WTC11 (cell line): ENCODE measurements at regions not wholly inside any gene's neighbourhood (a gene's known extent, or its start where the extent isn't known, plus 50 kb on each side); places are given as distances from the start of the nearest gene placed in this dataset.

Experiments used
- ATAC-seq: fragments of 200-7000 bp; cut with Tn5 transposase; 2 replicates; pipeline ENCODE4 v1.10.0; 2021; ENCODE audit warnings: mild to moderate bottlenecking, moderate library complexity
- CTCF ChIA-PET: fragments of 300-600 bp; sonication (Branson Sonifier 250); formaldehyde crosslinking; loops from one replicate; lab custom pipeline; 2021; ENCODE audit warnings: antibody characterized with exemption; lab: Charles Lee
- POLR2A ChIA-PET: fragments of 350-600 bp; sonication (Branson Sonifier 250); formaldehyde crosslinking; loops from one replicate; lab custom pipeline; 2021; ENCODE audit warnings: antibody characterized with exemption; lab: Charles Lee
- DNase-seq: peaks from one replicate; pipeline ENCODE4 v3.0.0; 2021; ENCODE audit warnings: low spot score
- H3K27ac Mint-ChIP-seq: 2 replicates; pipeline ENCODE4 v1.8.0; 2021; ENCODE audit warnings: mixed read lengths
- H3K27me3 Mint-ChIP-seq: 2 replicates; pipeline ENCODE4 v1.8.0; 2021; ENCODE audit warnings: low read depth, mild to moderate bottlenecking, moderate library complexity, mixed read lengths
- H3K36me3 Mint-ChIP-seq: 2 replicates; pipeline ENCODE4 v1.8.0; 2021; ENCODE audit warnings: mixed read lengths
- H3K4me1 Mint-ChIP-seq: 2 replicates; pipeline ENCODE4 v1.8.0; 2022; ENCODE audit warnings: mixed read lengths
- H3K4me3 Mint-ChIP-seq: 2 replicates; pipeline ENCODE4 v1.8.0; 2021; ENCODE audit warnings: mild to moderate bottlenecking, moderate library complexity, mixed read lengths
- H3K9me3 Mint-ChIP-seq: 2 replicates; pipeline ENCODE4 v1.8.0; 2021; ENCODE audit warnings: mixed read lengths
- AR ChIP-seq: fragments of 250-450 bp; sonication (Bioruptor Pico); IDR thresholded peaks from 2 replicates; pipeline ENCODE4 v1.9.0; 2021; ENCODE audit warnings: mild to moderate bottlenecking
- ARID4B ChIP-seq: sonication (generic); formaldehyde crosslinking; IDR thresholded peaks from 2 replicates; pipeline ENCODE4 v1.8.0; 2023; ENCODE audit warnings: missing genetic modification reagents, mild to moderate bottlenecking, borderline replicate concordance
- ATF1 ChIP-seq: sonication (generic); formaldehyde crosslinking; IDR thresholded peaks from 2 replicates; pipeline ENCODE4 v1.8.1; 2023; ENCODE audit warnings: mild to moderate bottlenecking, moderate library complexity, missing genetic modification reagents
- ATF3 ChIP-seq: sonication (generic); formaldehyde crosslinking; conservative IDR thresholded peaks from 2 replicates; pipeline ENCODE4 v1.8.1; 2022; ENCODE audit warnings: mild to moderate bottlenecking, missing genetic modification reagents
- CDX4 ChIP-seq: fragments of 250-450 bp; sonication (Bioruptor Pico); IDR thresholded peaks from 2 replicates; pipeline ENCODE4 v1.9.0; 2021; ENCODE audit warnings: moderate library complexity, mild to moderate bottlenecking, inconsistent platforms, borderline replicate concordance
- ERG ChIP-seq: fragments of 250-450 bp; sonication (Bioruptor Pico); IDR thresholded peaks from 2 replicates; pipeline ENCODE4 v1.8.0; 2021; ENCODE audit warnings: mild to moderate bottlenecking
- ETV6 ChIP-seq: sonication (generic); formaldehyde crosslinking; IDR thresholded peaks from 2 replicates; pipeline ENCODE4 v1.8.1; 2022; ENCODE audit warnings: mild to moderate bottlenecking, missing genetic modification reagents
- GTF2I ChIP-seq: fragments of 250-450 bp; sonication (Bioruptor Pico); conservative IDR thresholded peaks from 2 replicates; pipeline ENCODE4 v1.4.0; 2021; ENCODE audit warnings: mild to moderate bottlenecking
- JUN ChIP-seq: sonication (generic); formaldehyde crosslinking; IDR thresholded peaks from 2 replicates; pipeline ENCODE4 v1.8.0; 2023; ENCODE audit warnings: mild to moderate bottlenecking, missing genetic modification reagents
- PREB ChIP-seq: sonication (generic); formaldehyde crosslinking; IDR thresholded peaks from 2 replicates; pipeline ENCODE4 v1.8.1; 2022; ENCODE audit warnings: mild to moderate bottlenecking, missing genetic modification reagents, moderate library complexity, borderline replicate concordance
- PRRX2 ChIP-seq: fragments of 250-450 bp; sonication (Bioruptor Pico); IDR thresholded peaks from 2 replicates; pipeline ENCODE4 v1.8.0; 2021; ENCODE audit warnings: mild to moderate bottlenecking
- USF1 ChIP-seq: sonication (generic); formaldehyde crosslinking; IDR thresholded peaks from 2 replicates; pipeline ENCODE4 v1.8.0; 2022; ENCODE audit warnings: mild to moderate bottlenecking, missing genetic modification reagents
- ZBTB43 ChIP-seq: sonication (generic); formaldehyde crosslinking; IDR thresholded peaks from 2 replicates; pipeline ENCODE4 v1.8.1; 2023; ENCODE audit warnings: mild to moderate bottlenecking, missing genetic modification reagents
- ZNF121 ChIP-seq: sonication (generic); formaldehyde crosslinking; IDR thresholded peaks from 2 replicates; pipeline ENCODE4 v1.8.0; 2023; ENCODE audit warnings: missing genetic modification reagents
- ZNF512 ChIP-seq: sonication (generic); formaldehyde crosslinking; IDR thresholded peaks from 2 replicates; pipeline ENCODE4 v1.8.1; 2022; ENCODE audit warnings: missing genetic modification reagents, borderline replicate concordance
- ZNF671 ChIP-seq: fragments of 250-450 bp; sonication (Bioruptor Pico); IDR thresholded peaks from 2 replicates; pipeline ENCODE4 v1.8.0; 2021; ENCODE audit warnings: mild to moderate bottlenecking

GRCh38 chr2:238657132-238658053, 190.5 kb upstream of the TWIST2 start:
- Mint-ChIP-seq H3K4me1 (peaks cover 15% of the 10 kb centered on the region), H3K9me3 (peaks cover 27% of the 10 kb centered on the region), H3K36me3 (no peaks in the 10 kb centered on the region; the same call in 1 of the 2 replicates), H3K27ac (no peak overlapping the region), H3K4me3 (no peak overlapping the region), H3K27me3 (peaks cover 5% of the 10 kb centered on the region)
- ATAC-seq (peak; percentile 74), DNase-seq (no peak)
- TF ChIP-seq ETV6 (CRISPR knock-in tag) (no peak), JUN (CRISPR knock-in tag) (no peak), CDX4 (CRISPR knock-in tag) (no peak), ARID4B (no peak), AR (CRISPR knock-in tag) (no peak), PREB (CRISPR knock-in tag) (no peak), USF1 (CRISPR knock-in tag) (no peak), ZNF671 (no peak), ZBTB43 (CRISPR knock-in tag) (no peak), ATF3 (CRISPR knock-in tag) (no peak), ZNF512 (CRISPR knock-in tag) (no peak), ERG (CRISPR knock-in tag) (no peak), GTF2I (CRISPR knock-in tag) (no peak), ZNF121 (CRISPR knock-in tag) (no peak), PRRX2 (CRISPR knock-in tag) (no peak), ATF1 (no peak)
- POLR2A ChIA-PET, result no interaction called here
- CTCF ChIA-PET, result interaction anchor here (1.0 kb wide), 1 partner anchor 127 kb away, joined by 4 read pairs; no protein-coding TSS in a partner anchor
